ENCODE measurements at regions not wholly inside any gene's neighbourhood (a gene's known extent, or its start where the extent isn't known, plus 50 kb on each side); places are given as distances from the start of the nearest gene placed in this dataset.

GRCh38 chr7:18180685-18181084 is 153.0 kb upstream of the PRPS1L1 start:
- TF ChIP-seq POLR2A (IDR thresholded peaks at IDR 0.05) (no peak), CTCF (IDR thresholded peaks at IDR 0.05) (no peak)
